Duodenal mucosa (tissue), 2 donors: ENCODE measurements at regions not wholly inside any gene's neighbourhood (a gene's known extent, or its start where the extent isn't known, plus 50 kb on each side); places are given as distances from the start of the nearest gene placed in this dataset.

Source experiments
- H3K27ac ChIP-seq: one replicate; pipeline ENCODE4 v1.7.0; 2013; ENCODE audit warnings: low read depth, low read length
- H3K27me3 ChIP-seq, 2 donors: one replicate each; pipeline ENCODE4 v1.7.0; 2013; ENCODE audit warnings: low read length in 2 of 2, control low read depth in 1 of 2; ENCODE audit not compliant: insufficient read depth in 2 of 2, control insufficient read depth in 1 of 2
- H3K36me3 ChIP-seq, 2 donors: one replicate each; pipeline ENCODE4 v1.7.0; 2013; ENCODE audit warnings: low read length in 2 of 2, control low read depth in 1 of 2; ENCODE audit not compliant: insufficient read depth in 2 of 2, control insufficient read depth in 1 of 2
- H3K4me1 ChIP-seq, 2 donors: one replicate each; pipeline ENCODE4 v1.7.0; 2013; ENCODE audit warnings: low read length in 2 of 2, control low read depth in 1 of 2; ENCODE audit not compliant: insufficient read depth in 2 of 2, control insufficient read depth in 1 of 2
- H3K4me3 ChIP-seq, 2 donors: one replicate each; pipeline ENCODE4 v1.7.0; 2013; ENCODE audit warnings: low read length in 2 of 2, low read depth in 1 of 2
- H3K9ac ChIP-seq, 2 donors: one replicate each; pipeline ENCODE4 v1.7.0; 2013; ENCODE audit warnings: low read length in 2 of 2, low read depth in 1 of 2
- H3K9me3 ChIP-seq, 2 donors: one replicate each; pipeline ENCODE4 v1.7.0; 2013; ENCODE audit warnings: low read length in 2 of 2, control low read depth in 1 of 2; ENCODE audit not compliant: control insufficient read depth in 1 of 2

DNA sequence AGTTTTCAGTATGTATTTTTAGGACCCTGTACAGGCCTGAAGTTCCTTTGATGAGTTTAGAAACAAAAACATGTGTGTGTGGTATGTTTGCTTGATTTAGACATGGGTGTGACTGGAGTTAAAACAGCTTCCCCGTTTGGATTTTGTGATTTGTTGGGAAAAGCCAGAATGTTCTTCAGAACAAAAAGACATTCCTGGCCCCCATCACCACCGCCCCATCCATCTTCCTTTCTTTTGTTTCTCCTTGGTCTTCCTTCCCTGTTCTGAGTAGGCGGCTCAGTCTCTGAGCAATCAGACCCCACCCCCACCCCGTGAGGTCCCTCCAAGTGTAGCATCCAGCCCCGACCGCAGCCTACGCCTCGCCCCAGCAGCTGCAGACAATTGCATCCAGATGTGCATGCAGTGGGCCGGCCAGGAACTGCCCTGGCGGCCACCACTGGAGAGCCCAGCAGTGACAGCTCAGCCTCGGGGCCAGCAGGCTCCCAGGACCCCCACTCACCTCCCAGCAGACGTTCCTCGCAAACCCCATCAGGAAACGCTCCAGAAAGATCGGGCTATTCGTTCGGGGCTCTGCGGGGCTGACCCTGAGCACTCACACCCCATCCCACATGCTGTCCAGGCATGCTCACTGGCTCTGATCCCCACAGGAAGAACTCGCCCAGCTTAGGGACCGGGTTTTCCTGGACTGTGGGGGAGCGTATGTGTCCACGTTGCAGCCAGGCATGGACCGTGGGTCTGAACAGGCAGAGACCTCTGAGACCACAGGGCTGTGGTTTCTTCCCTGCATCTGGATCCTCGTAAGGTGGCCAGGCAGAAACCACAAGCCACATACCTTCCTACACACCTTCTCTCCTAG, 99.8 kb upstream of the CDH5 start:
- Histone ChIP-seq H3K36me3 (no peaks in the 10 kb centered on the region), H3K4me3 (no peak overlapping the region), H3K27me3 (peaks cover 0 to 2% of the 10 kb centered on the region in 2 donors), H3K9me3 (no peaks in the 10 kb centered on the region), H3K27ac (no peak overlapping the region), H3K4me1 (peaks cover 3 to 22% of the 10 kb centered on the region in 2 donors), H3K9ac (no peak overlapping the region)

DNA sequence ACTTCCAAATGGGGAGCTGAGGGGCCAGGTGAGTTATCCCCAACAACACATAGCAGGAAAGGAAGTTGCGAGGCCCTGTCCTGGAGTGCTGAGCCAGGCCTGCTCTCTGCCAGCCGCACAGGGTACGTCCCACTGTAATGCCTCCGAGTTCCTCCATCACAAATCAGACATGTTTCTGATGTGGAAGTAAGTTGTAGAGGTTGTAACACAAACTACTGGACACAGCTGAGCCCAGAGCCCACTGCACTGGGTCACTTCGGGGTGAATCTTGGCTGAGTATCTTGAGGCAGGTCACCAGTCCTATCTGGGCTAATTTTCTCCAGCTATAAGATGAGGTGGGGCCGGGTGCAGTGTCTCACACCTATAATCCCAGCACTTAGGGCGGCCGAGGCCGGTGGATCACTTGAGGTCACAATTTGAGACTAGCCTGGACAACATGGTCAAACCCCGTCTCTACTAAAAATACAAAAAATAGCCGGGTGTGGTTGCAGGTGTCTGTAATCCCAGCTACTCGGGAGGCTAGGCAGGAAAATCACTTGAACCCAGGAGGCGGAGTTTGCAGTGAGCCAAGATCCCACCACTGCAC, 100.8 kb upstream of the CDH5 start:
- Histone ChIP-seq H3K4me1 (peaks cover 3 to 21% of the 10 kb centered on the region in 2 donors), H3K27me3 (peaks cover 0 to 2% of the 10 kb centered on the region in 2 donors), H3K36me3 (no peaks in the 10 kb centered on the region), H3K9ac (no peak overlapping the region), H3K27ac (no peak overlapping the region), H3K9me3 (no peaks in the 10 kb centered on the region), H3K4me3 (no peak overlapping the region)

DNA sequence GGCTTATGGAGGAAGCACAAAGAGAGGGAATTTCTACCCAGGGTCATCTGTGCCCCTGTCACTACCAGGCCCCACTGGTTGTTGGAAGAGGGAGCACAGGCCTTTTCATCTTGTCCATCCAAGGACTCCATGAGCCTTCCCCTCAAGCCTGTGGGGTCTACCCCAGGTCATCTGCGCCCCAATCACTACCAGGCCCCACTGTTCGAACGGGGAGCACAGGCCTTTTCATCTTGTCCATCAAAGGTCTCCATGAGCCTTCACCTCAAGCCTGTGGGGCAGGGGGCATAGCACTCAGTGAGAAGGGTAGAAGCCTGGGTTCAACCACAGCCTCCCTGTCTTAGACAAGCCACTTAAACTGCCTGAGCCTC, 101.5 kb upstream of the CDH5 start:
- Histone ChIP-seq H3K4me3 (no peak overlapping the region), H3K27me3 (peaks cover 0 to 2% of the 10 kb centered on the region in 2 donors), H3K36me3 (no peaks in the 10 kb centered on the region), H3K27ac (no peak overlapping the region), H3K9me3 (no peaks in the 10 kb centered on the region), H3K4me1 (peaks cover under 1 to 14% of the 10 kb centered on the region in 2 donors), H3K9ac (no peak overlapping the region)

DNA sequence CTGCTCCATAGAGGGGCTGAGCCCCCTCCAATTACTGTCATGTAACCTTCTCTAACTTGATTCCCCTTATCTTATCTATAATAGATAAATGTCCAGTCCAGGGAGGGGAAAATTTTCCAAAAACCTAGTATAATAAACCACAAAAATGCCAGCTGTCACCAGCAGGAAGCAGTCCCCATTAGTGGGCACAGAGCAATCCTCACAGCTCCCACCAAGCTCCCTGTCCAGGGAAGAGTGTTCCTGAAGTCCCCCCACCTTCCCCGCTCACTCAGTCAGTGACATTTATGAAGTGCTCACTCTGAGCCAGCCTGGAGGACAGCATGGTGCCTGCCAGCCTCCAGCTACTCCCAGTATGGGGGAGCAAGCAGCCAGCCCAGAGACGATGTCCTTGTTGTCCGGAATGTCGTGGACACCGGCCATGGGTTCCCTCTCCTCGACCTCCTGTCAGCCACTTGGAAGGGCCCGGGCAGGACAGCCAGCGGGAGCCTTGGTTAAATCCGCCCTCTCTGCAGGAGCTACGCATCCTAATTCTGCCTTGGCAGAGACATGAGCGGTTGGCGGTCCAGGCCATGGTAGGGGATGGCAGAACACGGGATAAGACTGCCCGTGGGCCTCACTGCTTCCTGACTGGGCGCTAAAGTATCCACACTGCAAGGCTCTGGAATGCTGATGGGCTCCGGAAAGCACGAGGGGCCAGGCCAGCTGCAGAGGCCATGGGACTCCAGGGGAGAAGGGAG, 102.0 kb upstream of the CDH5 start:
- H3K4me1 ChIP-seq: peaks cover 0 to 13% of the 10 kb centered on the region in 2 donors
- H3K4me3 ChIP-seq: no peak overlapping the region
- peaks cover 0 to 2% of the 10 kb centered on the region in 2 donors for H3K27me3 ChIP-seq
- H3K27ac ChIP-seq: no peak overlapping the region
- H3K9ac ChIP-seq: no peak overlapping the region
- no peaks in the 10 kb centered on the region for H3K9me3 ChIP-seq
- H3K36me3 ChIP-seq: no peaks in the 10 kb centered on the region

DNA sequence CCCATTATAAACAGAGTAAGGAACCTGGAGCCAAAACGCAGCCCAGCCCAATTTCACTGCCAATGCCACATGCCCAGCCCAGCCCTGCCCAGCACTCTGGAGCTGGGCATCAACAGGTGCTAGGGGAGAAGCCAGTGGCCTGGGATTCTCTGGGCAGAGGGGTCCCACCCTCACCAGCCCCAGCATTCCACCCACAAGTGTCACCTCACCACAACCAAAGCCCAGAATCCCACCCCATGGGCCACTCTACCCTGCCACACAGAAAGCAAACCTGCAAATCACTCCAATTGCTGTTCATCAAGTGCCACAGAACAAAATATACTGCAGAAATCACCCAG, 102.5 kb upstream of the CDH5 start:
- Histone ChIP-seq H3K9ac (no peak overlapping the region), H3K27ac (no peak overlapping the region), H3K9me3 (no peaks in the 10 kb centered on the region), H3K36me3 (no peaks in the 10 kb centered on the region), H3K4me1 (peaks cover 0 to 13% of the 10 kb centered on the region in 2 donors), H3K27me3 (peaks cover 0 to 2% of the 10 kb centered on the region in 2 donors), H3K4me3 (no peak overlapping the region)

DNA sequence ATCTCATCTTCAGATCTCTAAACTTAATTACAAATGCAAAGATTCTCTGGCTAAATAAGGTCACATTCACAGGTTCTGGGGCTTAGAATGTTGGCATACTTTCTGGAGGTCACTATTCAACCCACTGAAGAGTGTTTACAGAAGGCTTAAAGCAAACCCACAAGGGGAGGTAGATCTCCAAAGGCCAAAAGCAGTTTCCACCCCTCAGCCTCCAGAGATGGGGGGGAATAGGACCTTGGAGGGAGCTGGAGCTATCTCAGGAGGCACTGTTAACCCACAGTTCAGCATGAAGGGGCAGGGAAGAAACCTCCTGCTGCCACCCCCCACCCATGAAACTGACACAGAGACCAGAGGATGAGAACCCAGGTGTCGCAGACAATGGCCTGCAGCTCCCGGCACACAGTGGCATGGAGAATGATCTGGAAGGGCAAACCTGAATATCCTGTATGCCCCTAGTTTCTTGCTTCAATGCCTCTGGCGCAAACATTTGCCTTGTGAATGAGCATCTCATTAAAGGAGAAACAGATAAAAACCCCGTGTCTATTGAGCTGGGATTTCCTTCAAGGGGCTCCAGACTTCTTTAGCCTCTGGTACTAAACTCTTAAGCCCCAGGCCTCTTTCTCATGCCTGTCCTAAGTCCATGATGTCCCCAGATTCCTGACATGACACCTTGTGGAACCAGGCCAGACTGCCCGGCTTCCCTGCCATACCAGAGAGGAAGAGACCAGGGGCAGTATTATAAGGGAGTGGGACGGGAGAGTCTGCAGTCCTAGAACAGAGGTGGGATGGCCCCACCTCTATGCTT, 103.1 kb upstream of the CDH5 start:
- no peak overlapping the region for H3K4me3 ChIP-seq
- H3K9me3 ChIP-seq: no peaks in the 10 kb centered on the region
- peaks cover 0 to 13% of the 10 kb centered on the region in 2 donors for H3K4me1 ChIP-seq
- no peaks in the 10 kb centered on the region for H3K36me3 ChIP-seq
- peaks cover 0 to 2% of the 10 kb centered on the region in 2 donors for H3K27me3 ChIP-seq
- no peak overlapping the region for H3K9ac ChIP-seq
- no peak overlapping the region for H3K27ac ChIP-seq

DNA sequence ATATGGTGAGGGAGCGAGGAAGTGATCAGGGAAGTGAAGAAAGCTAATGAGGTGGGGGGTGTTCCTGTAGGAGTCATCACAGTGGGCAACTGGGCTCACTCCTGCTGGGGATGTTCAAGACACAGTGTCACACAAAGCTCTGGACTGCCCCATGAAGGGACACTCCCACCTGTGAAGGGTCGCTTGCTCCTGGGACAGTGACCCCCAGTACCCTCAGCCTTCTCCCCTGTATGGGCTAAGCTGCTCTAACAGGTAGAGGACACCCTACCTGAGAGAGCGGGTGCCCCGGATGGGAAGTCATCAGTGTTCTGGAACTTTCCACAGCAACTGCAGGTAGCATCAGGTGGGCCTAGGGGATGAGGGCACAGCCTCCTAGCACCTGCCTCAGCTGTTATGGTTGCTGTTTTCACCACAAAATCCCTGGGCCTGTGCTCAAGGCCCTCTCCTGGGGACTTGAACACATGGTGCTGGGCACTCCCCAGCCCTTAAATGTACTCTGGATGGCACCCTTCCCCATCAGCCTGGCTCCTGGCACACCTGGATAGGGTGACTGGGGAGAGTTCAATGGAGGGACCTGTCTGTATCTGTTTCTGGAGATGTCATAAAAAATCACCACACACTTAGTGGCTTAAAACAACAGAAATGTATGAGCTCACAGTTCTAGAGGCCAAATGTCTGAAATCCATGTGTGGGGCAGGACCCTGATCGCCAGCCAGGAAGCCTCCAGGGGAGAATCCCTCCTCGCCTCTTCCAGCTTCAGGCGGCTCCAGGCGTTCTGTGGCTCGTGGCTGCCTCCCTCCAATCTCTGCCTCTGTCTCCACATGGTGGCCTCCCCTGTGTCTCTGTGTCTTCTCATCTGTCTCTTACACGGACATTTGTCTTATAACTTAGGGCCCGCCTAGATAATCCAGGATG, 104.0 kb upstream of the CDH5 start:
- H3K27ac ChIP-seq: no peak overlapping the region

DNA sequence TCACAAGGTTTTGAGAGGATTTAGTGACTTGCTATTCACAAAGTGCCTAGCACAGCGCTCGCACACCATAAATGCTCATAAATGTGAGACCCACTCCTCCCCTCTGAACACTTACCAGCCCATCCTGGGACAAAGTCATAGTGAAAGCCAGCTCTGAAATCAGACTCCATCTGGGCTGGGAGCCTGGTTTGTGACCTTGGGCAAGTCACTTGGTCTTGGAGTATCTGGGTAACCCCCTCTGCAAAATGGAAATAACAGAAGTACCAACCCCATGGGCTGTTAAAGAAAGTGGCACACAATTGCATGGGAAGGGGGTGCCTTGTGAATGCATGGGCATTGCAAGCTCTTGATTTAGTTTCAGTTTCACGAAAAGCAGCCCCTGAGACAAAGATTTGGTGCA, 104.7 kb upstream of the CDH5 start:
- H3K9me3 ChIP-seq: no peaks in the 10 kb centered on the region
- peaks cover 0 to 2% of the 10 kb centered on the region in 2 donors for H3K27me3 ChIP-seq
- H3K36me3 ChIP-seq: no peaks in the 10 kb centered on the region
- H3K4me3 ChIP-seq: no peak overlapping the region
- no peak overlapping the region for H3K27ac ChIP-seq
- no peak overlapping the region for H3K9ac ChIP-seq
- peaks cover 0 to 13% of the 10 kb centered on the region in 2 donors for H3K4me1 ChIP-seq

More for the DNA sequence above, 104.0 kb upstream of the CDH5 start:
- Histone ChIP-seq H3K27me3 (peaks cover 0 to 2% of the 10 kb centered on the region in 2 donors), H3K9ac (no peak overlapping the region), H3K36me3 (no peaks in the 10 kb centered on the region), H3K4me3 (no peak overlapping the region), H3K9me3 (no peaks in the 10 kb centered on the region), H3K4me1 (peaks cover 0 to 13% of the 10 kb centered on the region in 2 donors)
